Right atrium auricular region (tissue), 2 donors: ENCODE measurements at regions not wholly inside any gene's neighbourhood (a gene's known extent, or its start where the extent isn't known, plus 50 kb on each side); places are given as distances from the start of the nearest gene placed in this dataset.

Experiments
- DNase-seq: peaks from one replicate; pipeline ENCODE4 v3.0.0-alpha.2; 2019; ENCODE audit warnings: low spot score
- H3K27ac ChIP-seq, 2 donors: fragments of 200-600 bp; sonication (generic); 1 replicate in 1 of 2; 2 replicates in 1 of 2; pipeline ENCODE4 v1.5.1; 2016 to 2019
- H3K27me3 ChIP-seq, 2 donors: fragments of 200-600 bp; sonication (generic); one replicate each; pipeline versions ENCODE4 v1.5.1 to v1.6.0; 2017 to 2019
- H3K36me3 ChIP-seq: fragments of 200-600 bp; sonication (generic); one replicate; pipeline ENCODE4 v1.5.1; 2016
- H3K4me1 ChIP-seq, 2 donors: fragments of 200-600 bp; sonication (generic); one replicate each; pipeline versions ENCODE4 v1.5.1 to v1.6.0; 2017 to 2019
- H3K4me3 ChIP-seq, 2 donors: fragments of 200-600 bp; sonication (generic); 1 replicate in 1 of 2; 2 replicates in 1 of 2; pipeline ENCODE4 v1.5.1; 2017 to 2019; ENCODE audit warnings: mild to moderate bottlenecking in 1 of 2, moderate library complexity in 1 of 2
- H3K9me3 ChIP-seq, 2 donors: fragments of 200-600 bp; sonication (generic); one replicate each; pipeline ENCODE4 v1.5.1; 2019
- TF ChIP-seq, protein P1 (sequence below), 2 donors: fragments of 200-600 bp; sonication (generic); IDR thresholded peaks; one replicate each; pipeline ENCODE4 v1.5.1; 2019; ENCODE audit warnings: antibody characterized with exemption in 2 of 2

DNA sequence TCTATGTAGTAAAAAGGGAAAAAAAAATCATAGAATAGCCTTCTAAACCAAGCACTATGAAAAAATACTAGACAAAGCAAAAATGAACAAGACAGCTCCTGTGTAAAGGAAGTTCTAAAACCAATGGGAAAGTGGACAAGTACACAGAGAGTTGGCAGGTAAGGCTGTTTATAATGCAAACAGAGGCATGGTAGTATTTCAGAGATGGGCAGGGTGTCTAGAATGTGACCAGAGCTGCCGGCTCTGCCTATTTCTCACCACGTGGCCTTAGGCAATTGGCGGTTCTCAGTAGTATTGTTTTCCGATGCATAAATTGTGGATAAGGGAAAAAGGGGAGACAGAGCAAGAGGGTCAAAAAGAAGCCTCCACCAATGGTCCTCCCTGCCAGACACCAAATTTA is 173.6 kb downstream of the ANKRD30B start:
- Histone ChIP-seq H3K36me3 (no peaks in the 10 kb centered on the region), H3K4me3 (no peak overlapping the region), H3K4me1 (no peaks in the 10 kb centered on the region), H3K27me3 (no peaks in the 10 kb centered on the region), H3K9me3 (no peaks in the 10 kb centered on the region), H3K27ac (no peak overlapping the region)
- TF ChIP-seq, protein P1, sequence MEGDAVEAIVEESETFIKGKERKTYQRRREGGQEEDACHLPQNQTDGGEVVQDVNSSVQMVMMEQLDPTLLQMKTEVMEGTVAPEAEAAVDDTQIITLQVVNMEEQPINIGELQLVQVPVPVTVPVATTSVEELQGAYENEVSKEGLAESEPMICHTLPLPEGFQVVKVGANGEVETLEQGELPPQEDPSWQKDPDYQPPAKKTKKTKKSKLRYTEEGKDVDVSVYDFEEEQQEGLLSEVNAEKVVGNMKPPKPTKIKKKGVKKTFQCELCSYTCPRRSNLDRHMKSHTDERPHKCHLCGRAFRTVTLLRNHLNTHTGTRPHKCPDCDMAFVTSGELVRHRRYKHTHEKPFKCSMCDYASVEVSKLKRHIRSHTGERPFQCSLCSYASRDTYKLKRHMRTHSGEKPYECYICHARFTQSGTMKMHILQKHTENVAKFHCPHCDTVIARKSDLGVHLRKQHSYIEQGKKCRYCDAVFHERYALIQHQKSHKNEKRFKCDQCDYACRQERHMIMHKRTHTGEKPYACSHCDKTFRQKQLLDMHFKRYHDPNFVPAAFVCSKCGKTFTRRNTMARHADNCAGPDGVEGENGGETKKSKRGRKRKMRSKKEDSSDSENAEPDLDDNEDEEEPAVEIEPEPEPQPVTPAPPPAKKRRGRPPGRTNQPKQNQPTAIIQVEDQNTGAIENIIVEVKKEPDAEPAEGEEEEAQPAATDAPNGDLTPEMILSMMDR (IDR thresholded peaks at IDR 0.05), result no peak
- peak; percentile 11 for DNase-seq

DNA sequence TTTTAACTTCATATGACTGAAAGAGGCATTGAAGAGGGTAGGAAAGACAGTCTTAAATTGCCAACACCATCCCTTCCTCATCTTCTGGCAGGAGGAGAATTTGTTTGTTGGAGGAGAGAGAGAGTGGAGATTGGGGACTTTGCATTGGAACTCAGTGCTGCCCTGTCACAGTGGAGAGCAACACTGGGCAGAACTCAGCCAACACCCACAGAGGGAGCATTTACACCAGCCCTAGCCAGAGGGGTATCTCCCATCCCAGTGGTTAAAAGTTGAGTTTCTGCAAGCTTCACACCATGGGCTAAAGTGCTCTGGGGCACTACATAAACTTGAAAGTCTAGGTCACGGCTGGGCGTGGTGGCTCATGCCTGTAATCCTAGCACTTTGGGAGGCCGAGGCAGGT is 174.1 kb downstream of the ANKRD30B start:
- Histone ChIP-seq H3K27me3 (no peaks in the 10 kb centered on the region), H3K9me3 (no peaks in the 10 kb centered on the region), H3K4me3 (no peak overlapping the region), H3K36me3 (no peaks in the 10 kb centered on the region), H3K4me1 (no peaks in the 10 kb centered on the region), H3K27ac (no peak overlapping the region)
- DNase-seq, result no peak
- TF ChIP-seq, protein P1 (IDR thresholded peaks at IDR 0.05), result no peak

- Histone ChIP-seq H3K9me3 (no peaks in the 10 kb centered on the region), H3K4me1 (no peaks in the 10 kb centered on the region), H3K4me3 (no peak overlapping the region), H3K36me3 (no peaks in the 10 kb centered on the region), H3K27ac (no peak overlapping the region), H3K27me3 (no peaks in the 10 kb centered on the region)
- DNase-seq, result peak; percentile 40
- TF ChIP-seq, protein P1 (IDR thresholded peaks at IDR 0.05), result no peak
These were observed 175.1 kb downstream of the ANKRD30B start for GRCh38 chr18:14922965-14923565.

DNA sequence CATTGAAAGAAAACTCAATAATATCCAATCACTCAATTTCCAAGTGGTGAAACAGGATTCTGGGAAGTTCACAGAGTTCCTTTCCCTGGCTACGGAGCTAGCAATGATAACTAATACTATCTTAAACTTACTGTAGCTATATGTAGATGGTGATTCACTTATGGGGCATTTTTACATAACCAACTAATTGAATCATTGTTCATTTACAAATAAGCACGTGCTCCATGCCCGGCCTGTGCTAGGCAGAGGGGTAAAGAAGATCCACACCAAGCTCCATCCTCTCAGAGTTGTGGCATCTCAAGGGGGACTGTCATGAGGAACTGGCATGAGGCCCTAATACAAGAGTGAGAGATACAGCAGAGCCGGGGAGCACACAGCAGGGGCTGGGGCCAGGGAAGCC is 176.3 kb downstream of the ANKRD30B start:
- no peaks in the 10 kb centered on the region for H3K4me1 ChIP-seq
- no peaks in the 10 kb centered on the region for H3K9me3 ChIP-seq
- TF ChIP-seq, protein P1 (IDR thresholded peaks at IDR 0.05), result no peak
- DNase-seq, result no peak
- no peaks in the 10 kb centered on the region for H3K36me3 ChIP-seq
- no peak overlapping the region for H3K4me3 ChIP-seq
- no peak overlapping the region for H3K27ac ChIP-seq
- no peaks in the 10 kb centered on the region for H3K27me3 ChIP-seq

DNA sequence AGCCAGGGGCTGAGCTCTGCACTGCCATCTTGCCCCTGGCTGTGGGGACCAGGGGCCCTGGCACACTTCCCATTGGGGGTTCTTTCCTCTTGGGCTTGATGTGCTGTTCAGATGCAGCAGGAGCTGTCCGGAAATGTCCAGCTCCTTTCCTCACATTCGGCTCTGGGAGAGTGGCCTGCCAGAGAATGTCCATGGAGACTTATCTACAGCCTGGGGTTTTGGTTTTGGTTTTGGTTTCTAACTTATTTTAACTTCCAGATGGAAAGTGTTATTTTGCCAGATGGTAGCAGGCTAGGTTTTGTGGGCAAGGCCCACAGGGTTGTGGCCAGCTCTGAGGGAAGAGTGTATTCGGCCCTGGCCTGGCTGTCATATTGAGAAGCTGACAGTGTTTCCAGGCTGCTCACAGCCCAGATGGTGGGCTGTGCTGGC is 177.3 kb downstream of the ANKRD30B start:
- H3K27me3 ChIP-seq, result no peaks in the 10 kb centered on the region
- no peaks in the 10 kb centered on the region for H3K36me3 ChIP-seq
- TF ChIP-seq, protein P1 (IDR thresholded peaks at IDR 0.05), result no peak
- H3K4me1 ChIP-seq, result no peaks in the 10 kb centered on the region
- no peak for DNase-seq
- no peaks in the 10 kb centered on the region for H3K9me3 ChIP-seq
- H3K27ac ChIP-seq, result no peak overlapping the region
- no peak overlapping the region for H3K4me3 ChIP-seq

DNA sequence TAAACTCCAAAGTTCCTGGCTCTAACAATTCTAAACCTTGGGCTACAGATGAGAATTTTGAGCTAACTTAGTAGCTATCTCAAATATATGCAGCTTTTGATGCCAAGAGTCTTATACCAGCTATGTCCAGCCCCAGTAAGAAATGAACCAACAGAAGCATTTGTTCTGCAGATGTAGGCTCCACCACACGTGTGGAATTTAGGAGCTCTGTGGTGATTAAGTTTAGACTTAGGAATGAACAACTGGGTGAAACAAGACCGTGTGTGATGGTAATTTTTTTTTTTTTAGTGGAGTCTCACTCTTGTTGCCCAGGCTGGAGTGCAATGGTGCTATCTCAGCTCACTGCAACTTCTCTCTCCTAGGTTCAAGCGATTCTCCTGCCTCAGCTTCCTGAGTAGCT is 179.7 kb downstream of the ANKRD30B start:
- Histone ChIP-seq H3K9me3 (no peaks in the 10 kb centered on the region), H3K4me3 (no peak overlapping the region), H3K36me3 (no peaks in the 10 kb centered on the region), H3K27ac (no peak overlapping the region), H3K4me1 (no peaks in the 10 kb centered on the region), H3K27me3 (no peaks in the 10 kb centered on the region)
- TF ChIP-seq, protein P1 (IDR thresholded peaks at IDR 0.05), result no peak
- no peak for DNase-seq
